Osteoblast (primary cell): ENCODE measurements at regions not wholly inside any gene's neighbourhood (a gene's known extent, or its start where the extent isn't known, plus 50 kb on each side); places are given as distances from the start of the nearest gene placed in this dataset.
A peak's percentile ranks its signal among the peaks of the same experiment; 100 is the strongest.

ENCODE experiments used
- DNase-seq: peaks from one replicate; pipeline ENCODE4 v3.0.0; 2011; ENCODE audit warnings: low spot score, mixed read lengths; ENCODE audit not compliant: insufficient read length; ENCODE audit errors: missing footprints
- H2AFZ ChIP-seq: 2 replicates; pipeline ENCODE4 v1.6.0; 2011; ENCODE audit warnings: mild to moderate bottlenecking, low read length
- H3K27ac ChIP-seq: 2 replicates; pipeline ENCODE4 v1.5.1; 2011; ENCODE audit warnings: mild to moderate bottlenecking, low read depth, low read length, moderate library complexity
- H3K27me3 ChIP-seq: 2 replicates; pipeline ENCODE4 v1.6.0; 2012; ENCODE audit warnings: mild to moderate bottlenecking, control low read depth, inconsistent platforms, low read length, moderate library complexity; ENCODE audit not compliant: insufficient read depth
- H3K36me3 ChIP-seq: 2 replicates; pipeline ENCODE4 v1.5.1; 2011; ENCODE audit warnings: mild to moderate bottlenecking, low read length, control low read depth, moderate library complexity; ENCODE audit not compliant: insufficient read depth
- H3K4me1 ChIP-seq: 2 replicates; pipeline ENCODE4 v1.5.1; 2011; ENCODE audit warnings: mild to moderate bottlenecking, low read length, control low read depth, moderate library complexity; ENCODE audit not compliant: insufficient read depth
- H3K4me2 ChIP-seq: 2 replicates; pipeline ENCODE4 v1.6.0; 2011; ENCODE audit warnings: mild to moderate bottlenecking, low read length; ENCODE audit not compliant: insufficient read depth
- H3K4me3 ChIP-seq: fragments of 200-600 bp; sonication (generic); 3 replicates; pipeline ENCODE4 v1.5.1; 2012; ENCODE audit warnings: mild to moderate bottlenecking, low read length, inconsistent platforms; ENCODE audit not compliant: insufficient read depth
- H3K79me2 ChIP-seq: 2 replicates; pipeline ENCODE4 v1.6.0; 2012; ENCODE audit warnings: mild to moderate bottlenecking, low read length, control low read depth, inconsistent platforms; ENCODE audit not compliant: insufficient read depth
- H3K9me3 ChIP-seq: 2 replicates; pipeline ENCODE4 v1.5.1; 2011; ENCODE audit warnings: low read depth, low read length, control low read depth
- H4K20me1 ChIP-seq: 2 replicates; pipeline ENCODE4 v1.6.0; 2012; ENCODE audit warnings: mild to moderate bottlenecking, low read length, control low read depth; ENCODE audit not compliant: insufficient read depth
- CTCF ChIP-seq: IDR thresholded peaks from 2 replicates; pipeline ENCODE4 v1.5.1; 2011; ENCODE audit warnings: mild to moderate bottlenecking, low read depth, low read length, moderate library complexity; ENCODE audit errors: extremely low read depth

DNA sequence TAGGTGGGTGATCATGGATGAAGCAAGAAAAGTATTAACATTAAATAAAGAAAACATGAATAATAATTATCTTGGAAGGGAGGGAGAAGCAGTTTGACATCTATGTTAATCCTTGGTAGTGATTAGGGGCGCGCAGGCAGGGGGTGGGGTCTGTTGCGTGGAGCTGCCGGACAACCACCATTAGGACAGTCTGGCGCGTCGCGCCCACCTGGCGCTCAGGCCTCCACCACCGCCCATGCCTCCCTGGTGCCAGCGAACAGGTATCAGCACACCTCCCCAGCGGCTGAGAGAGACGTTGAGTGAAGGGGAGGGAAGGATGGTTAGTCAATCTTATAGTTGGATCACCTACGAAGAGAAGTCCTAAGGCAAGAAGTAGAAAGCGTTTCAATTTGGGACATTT, 94.2 kb upstream of the CDK1 start:
- Histone ChIP-seq H3K27me3 (no peaks in the 10 kb centered on the region), H3K9me3 (no peaks in the 10 kb centered on the region), H3K36me3 (no peaks in the 10 kb centered on the region), H3K79me2 (no peaks in the 10 kb centered on the region), H4K20me1 (no peaks in the 10 kb centered on the region), H3K4me2 (no peak overlapping the region), H3K4me1 (no peaks in the 10 kb centered on the region), H2AFZ (no peak overlapping the region), H3K4me3 (no peak overlapping the region), H3K27ac (no peak overlapping the region)
- TF ChIP-seq CTCF = no peak
- no peak for DNase-seq

- TF ChIP-seq CTCF = no peak
- Histone ChIP-seq H2AFZ (no peak overlapping the region), H3K4me3 (no peak overlapping the region), H3K27ac (no peak overlapping the region), H3K79me2 (no peaks in the 10 kb centered on the region), H3K4me2 (no peak overlapping the region), H3K9me3 (no peaks in the 10 kb centered on the region), H3K36me3 (no peaks in the 10 kb centered on the region), H3K27me3 (no peaks in the 10 kb centered on the region), H4K20me1 (no peaks in the 10 kb centered on the region), H3K4me1 (no peaks in the 10 kb centered on the region)
- no peak for DNase-seq
Measured at GRCh38 chr10:60681103-60681502, 97.2 kb upstream of the CDK1 start.

DNA sequence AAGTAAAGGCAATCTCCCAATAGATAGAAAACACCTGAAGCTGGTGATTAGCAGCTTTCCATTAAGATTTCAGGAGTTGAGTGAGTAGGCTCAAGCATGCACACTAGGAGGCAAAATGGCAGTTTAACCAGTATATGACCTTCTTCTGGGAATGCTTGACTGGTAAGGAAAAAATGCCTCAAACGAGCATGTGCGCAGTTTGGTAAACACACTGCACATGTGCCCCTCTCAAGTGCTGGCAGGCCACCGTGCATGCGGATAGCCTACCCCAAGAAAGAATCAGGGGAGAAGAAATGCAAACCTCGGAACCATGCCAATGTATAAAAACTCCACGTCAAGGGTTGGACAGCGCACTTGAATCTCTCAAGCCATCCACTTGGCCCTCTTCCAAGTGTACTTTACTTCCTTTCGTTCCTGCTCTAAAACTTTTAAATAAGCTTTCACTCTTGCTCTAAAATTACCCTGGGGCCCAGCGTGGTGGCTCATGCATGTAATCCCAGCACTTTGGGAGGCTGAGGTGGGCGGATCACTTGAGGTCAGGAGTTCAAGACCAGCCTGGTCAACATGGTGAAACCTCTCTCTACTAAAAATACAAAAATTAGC, 98.8 kb upstream of the CDK1 start:
- no peaks in the 10 kb centered on the region for H3K79me2 ChIP-seq
- no peak overlapping the region for H3K27ac ChIP-seq
- no peaks in the 10 kb centered on the region for H3K36me3 ChIP-seq
- H2AFZ ChIP-seq = no peak overlapping the region
- no peak for TF ChIP-seq CTCF
- H3K4me1 ChIP-seq = no peaks in the 10 kb centered on the region
- H4K20me1 ChIP-seq = no peaks in the 10 kb centered on the region
- no peak overlapping the region for H3K4me3 ChIP-seq
- DNase-seq = no peak
- H3K4me2 ChIP-seq = no peak overlapping the region
- H3K27me3 ChIP-seq = no peaks in the 10 kb centered on the region
- H3K9me3 ChIP-seq = no peaks in the 10 kb centered on the region

- H2AFZ ChIP-seq = no peak overlapping the region
- H3K4me2 ChIP-seq = no peak overlapping the region
- H4K20me1 ChIP-seq = no peaks in the 10 kb centered on the region
- no peak overlapping the region for H3K27ac ChIP-seq
- H3K9me3 ChIP-seq = no peaks in the 10 kb centered on the region
- no peaks in the 10 kb centered on the region for H3K36me3 ChIP-seq
- no peak for TF ChIP-seq CTCF
- H3K4me1 ChIP-seq = no peaks in the 10 kb centered on the region
- H3K27me3 ChIP-seq = no peaks in the 10 kb centered on the region
- H3K79me2 ChIP-seq = no peaks in the 10 kb centered on the region
- peak; percentile 72 for DNase-seq
- no peak overlapping the region for H3K4me3 ChIP-seq
Measured at GRCh38 chr10:60678978-60679377, 99.3 kb upstream of the CDK1 start.
